AG10803 (cell line): ENCODE measurements at regions not wholly inside any gene's neighbourhood (a gene's known extent, or its start where the extent isn't known, plus 50 kb on each side); places are given as distances from the start of the nearest gene placed in this dataset.

ENCODE experiments used
- DNase-seq: peaks from one replicate; pipeline ENCODE4 v3.0.0; 2010; ENCODE audit warnings: low read depth
- H3K4me3 ChIP-seq: 2 replicates; pipeline ENCODE4 v1.5.1; 2011; ENCODE audit warnings: mild to moderate bottlenecking, low read length, control low read depth
- CTCF ChIP-seq: conservative IDR thresholded peaks from 2 replicates; pipeline ENCODE4 v1.5.1; 2011; ENCODE audit warnings: mild to moderate bottlenecking, low read length, control low read depth, inconsistent platforms

GRCh38 chr16:51431517-51432241, 280.6 kb upstream of the SALL1 start:
- TF ChIP-seq CTCF: no peak
- DNase-seq: peak; percentile 99
- no peak overlapping the region for H3K4me3 ChIP-seq

DNA sequence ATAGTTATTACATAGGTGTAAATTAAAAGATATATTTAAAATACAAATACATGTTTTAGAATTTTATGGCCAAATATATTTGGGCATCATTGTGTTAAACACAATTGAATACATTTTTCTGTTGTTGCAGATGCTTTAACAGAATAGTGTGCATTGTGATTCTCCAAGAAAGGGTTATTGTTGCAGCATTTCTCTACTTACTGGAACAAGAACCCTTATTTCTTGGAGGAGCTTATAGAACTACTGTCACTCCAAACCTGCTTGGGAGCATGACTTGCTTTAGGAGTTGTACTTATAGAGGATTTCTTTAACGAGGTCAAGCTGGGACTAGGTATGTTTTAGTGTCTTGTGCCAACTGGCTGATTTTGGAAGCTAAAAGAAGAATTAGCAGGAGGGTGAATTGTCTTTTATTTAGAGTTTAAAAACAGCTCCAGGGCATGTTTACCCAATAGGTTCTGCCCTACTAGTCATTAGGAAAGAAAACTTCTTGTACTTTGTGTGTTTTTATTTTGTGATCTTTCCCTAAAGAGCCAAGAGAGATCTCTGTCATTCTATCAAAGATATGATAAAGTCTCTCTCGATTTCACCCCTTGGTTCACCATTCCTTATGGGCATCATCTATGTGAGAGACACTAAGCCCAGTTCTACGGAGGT, 279.8 kb upstream of the SALL1 start:
- H3K4me3 ChIP-seq: no peak overlapping the region; the same call in 1 of the 2 replicates
- DNase-seq: no peak
- no peak for TF ChIP-seq CTCF

- no peak for TF ChIP-seq CTCF
- DNase-seq: peak; percentile 8
Observed at GRCh38 chr16:51429041-51429440, 278.0 kb upstream of the SALL1 start.

GRCh38 chr16:51427085-51427484, 276.0 kb upstream of the SALL1 start:
- TF ChIP-seq CTCF: no peak
- no peak for DNase-seq
- no peak overlapping the region for H3K4me3 ChIP-seq

More at GRCh38 chr16:51429041-51429440, 278.0 kb upstream of the SALL1 start:
- H3K4me3 ChIP-seq: no peak overlapping the region

DNA sequence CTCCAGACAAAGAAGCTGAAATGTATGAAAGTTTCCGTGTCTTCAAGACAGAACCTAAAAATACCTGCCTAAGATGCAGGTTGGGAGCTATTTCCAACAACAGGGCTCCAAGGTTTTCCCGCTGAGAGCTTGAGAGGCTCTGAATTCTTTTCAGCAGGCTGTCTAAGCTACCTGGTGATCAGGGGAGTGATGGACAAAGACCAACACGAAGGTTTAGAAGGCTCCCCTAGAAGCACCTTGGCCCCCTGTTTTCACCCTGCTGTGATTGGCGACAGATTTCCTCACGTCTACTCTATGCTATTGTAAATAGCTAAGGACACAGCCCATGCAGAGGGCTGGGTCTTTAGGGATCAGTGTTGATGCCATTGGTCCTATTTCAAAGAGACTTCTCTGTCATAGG, 275.2 kb upstream of the SALL1 start:
- no peak for TF ChIP-seq CTCF
- no peak overlapping the region for H3K4me3 ChIP-seq
- no peak for DNase-seq

GRCh38 chr16:51420247-51420646, 269.2 kb upstream of the SALL1 start:
- DNase-seq: no peak
- H3K4me3 ChIP-seq: no peak overlapping the region
- TF ChIP-seq CTCF: no peak

GRCh38 chr16:51419768-51420167, 268.7 kb upstream of the SALL1 start:
- H3K4me3 ChIP-seq: no peak overlapping the region
- no peak for TF ChIP-seq CTCF
- DNase-seq: no peak
